Endometrium (tissue), 2 donors: ENCODE measurements at regions not wholly inside any gene's neighbourhood (a gene's known extent, or its start where the extent isn't known, plus 50 kb on each side); places are given as distances from the start of the nearest gene placed in this dataset.

ENCODE experiments used
- FAIRE-seq: peaks from 2 replicates; lab custom pipeline; 2012; peaks lifted over from hg19 to GRCh38; lab: Jason Lieb, UNC
- donor health status: control.
- donor health status: control.

DNA sequence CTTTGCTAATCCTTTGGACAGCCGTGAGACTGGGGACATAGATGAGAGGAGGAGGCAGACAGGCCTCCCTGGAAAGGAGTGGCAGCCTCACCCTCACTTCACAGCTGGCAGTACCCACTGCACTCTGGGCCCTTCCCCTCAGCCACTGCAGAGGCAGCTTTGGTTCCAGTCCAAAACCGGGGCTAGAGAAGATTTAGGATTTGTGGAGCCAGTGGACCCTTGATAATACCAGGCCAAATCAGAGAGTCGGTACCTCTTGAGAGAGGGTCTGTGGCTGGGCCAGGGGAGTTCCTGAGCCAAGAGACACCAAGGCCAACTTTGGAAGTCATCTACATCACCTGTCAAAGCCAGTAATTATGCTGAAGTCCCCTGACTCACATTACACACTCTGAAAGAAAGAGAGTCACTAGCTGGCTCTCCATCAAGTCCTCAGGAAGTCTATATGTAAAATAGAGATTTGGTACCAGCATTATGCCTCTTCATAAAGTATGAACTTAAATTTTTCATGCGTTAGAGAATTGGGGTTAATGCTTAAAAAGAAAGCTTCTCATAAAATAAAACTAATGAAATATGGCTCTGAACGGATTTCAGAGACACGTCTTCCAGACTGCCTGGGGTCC is 244.1 kb upstream of the SEMA6D start:
- no peak for FAIRE-seq

DNA sequence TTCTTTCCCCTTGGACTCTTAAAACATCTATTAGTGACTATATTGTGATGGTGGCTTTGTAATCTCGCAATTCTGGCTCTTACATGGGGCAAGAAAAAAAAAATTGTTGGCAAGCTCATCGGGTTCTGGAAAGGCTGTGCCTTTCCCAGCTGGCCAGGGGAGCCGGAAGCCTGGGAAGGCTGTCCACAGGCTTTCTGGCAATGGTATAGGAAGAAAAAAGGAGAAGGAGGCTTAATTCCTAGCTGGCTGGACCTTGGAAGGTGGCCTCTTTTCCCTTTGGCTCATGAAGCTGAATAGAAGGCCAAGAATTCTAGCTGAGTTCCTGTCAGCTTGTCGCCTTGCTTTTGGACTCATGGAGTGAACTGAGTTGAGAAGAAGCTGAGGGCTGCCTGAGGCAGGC is 243.5 kb upstream of the SEMA6D start:
- FAIRE-seq = no peak

DNA sequence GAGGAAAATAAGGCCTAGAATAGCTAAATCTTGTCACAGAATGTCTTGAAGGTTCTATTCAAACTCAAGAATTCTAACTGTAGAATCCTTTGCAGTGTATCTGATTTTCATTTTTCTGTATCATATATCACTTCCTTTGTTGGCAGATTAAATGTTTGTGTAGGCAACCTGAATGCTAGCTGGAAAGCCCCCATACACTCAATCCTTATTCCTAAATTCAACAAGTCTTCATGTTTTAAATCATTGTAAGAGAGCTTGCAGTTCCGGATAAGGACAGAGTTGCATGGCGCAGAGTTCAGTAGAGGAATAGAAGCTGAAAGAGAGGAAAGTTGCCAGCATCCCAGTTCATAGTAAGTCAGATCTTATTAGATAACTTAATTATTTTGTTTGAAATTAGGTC is 242.0 kb upstream of the SEMA6D start:
- FAIRE-seq = no peak

DNA sequence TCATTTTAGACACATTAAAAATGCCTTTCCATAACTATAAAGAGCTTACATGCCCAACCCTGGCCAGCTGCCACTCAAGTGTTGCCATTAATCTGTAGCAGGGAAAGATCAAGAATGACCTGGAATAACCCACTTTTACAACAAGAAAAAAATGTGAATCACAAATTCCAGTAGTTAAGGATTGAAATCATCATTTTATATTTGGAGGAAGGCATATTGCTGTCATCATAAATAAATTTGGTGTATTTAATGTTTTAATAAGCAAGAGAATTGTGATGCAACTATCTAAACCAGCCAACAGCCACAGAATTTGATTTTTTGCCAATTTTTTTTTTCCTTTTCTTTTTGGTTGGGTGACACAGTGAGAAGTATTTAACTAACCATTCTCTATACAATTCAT is 240.0 kb upstream of the SEMA6D start:
- no peak for FAIRE-seq

DNA sequence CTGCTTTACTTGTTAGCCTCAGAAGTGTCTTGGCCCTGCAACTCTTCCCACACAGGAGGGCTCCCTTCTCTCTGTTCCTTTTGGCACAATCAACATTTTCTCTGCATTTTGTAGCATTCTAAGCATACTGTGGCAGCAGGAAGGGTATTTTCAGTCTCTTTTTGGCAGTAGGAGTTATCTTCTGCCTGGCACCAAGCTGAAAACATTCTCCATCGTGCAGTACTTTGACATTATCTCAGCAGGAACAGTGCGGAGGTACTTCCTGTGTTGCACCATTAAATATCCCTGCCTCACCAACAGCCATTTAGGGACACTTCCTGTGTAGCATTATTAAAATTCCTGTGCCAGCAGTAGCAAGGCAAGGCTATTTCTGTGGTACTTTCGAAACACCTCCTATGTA is 233.2 kb upstream of the SEMA6D start:
- no peak for FAIRE-seq

DNA sequence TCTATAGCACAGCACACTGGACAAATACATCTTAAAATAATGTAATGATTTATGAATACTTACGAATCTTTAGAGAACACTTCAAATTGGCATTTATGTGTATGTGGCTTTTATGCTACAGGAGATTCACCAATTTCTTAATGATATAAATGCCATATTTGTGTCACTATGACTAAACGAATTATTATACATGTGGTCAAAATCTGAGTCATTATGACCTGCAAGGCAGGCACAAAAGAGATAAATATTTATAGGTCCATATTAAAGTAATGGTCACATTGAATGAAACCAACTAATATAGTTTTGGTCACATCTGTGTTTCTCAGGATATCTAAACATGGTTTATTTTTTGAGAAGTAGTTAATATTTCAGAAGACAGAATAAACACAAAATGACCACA is 232.3 kb upstream of the SEMA6D start:
- no peak for FAIRE-seq

DNA sequence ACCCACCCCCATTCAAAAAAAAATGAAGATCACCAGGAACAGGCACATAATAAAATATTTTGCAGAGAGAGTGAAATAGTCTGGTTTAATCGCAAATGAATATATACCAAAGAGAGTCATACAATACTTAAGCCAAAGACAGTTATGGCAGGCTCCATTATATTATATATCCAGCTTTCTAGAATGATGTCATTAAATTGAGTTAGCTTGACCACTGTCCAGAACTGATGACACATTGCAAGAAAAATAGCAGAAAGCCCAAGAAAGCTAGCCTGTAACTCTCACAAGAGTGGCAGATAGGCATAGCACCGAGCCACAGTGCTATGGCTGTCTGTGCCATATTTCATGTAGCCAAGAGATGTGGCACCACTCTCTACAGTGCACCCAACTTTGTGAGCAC is 231.9 kb upstream of the SEMA6D start:
- FAIRE-seq = no peak

DNA sequence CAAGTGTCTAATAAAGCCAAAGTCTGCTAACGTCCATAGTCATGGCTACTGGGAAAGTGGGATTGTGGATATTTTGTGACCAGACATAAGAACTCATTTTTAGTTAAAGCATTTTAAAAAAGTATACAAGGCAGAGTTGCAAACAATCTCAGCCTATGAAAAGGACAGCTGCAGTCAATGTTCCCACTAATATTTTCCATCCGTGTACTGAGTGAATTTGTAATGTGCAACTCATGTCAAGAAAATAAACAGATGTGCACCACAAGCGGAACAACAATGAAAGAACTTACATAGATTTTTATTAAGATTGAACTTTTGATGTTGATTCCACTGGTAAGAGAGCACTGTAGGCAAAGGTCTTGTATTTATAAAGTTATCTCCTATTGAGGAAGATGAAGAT is 231.3 kb upstream of the SEMA6D start:
- FAIRE-seq = no peak

DNA sequence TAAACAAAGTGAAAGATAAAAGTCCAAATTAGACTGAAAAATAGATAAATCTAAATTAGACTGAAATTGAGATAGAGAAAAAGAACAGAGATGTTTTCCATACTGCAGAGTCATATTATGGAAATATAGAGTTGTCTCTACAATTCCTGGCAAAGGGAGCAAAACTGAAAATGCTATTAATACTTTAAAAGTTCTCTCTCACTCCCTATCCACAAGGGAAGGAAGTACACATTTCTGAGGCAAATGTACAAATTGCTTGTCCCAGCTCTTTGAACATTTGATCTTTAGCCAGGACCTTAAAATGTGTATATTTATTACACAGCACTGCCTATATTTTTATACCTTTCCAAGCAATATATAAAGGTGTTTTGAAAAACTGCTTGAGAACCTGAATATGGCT is 225.1 kb upstream of the SEMA6D start:
- FAIRE-seq = no peak

DNA sequence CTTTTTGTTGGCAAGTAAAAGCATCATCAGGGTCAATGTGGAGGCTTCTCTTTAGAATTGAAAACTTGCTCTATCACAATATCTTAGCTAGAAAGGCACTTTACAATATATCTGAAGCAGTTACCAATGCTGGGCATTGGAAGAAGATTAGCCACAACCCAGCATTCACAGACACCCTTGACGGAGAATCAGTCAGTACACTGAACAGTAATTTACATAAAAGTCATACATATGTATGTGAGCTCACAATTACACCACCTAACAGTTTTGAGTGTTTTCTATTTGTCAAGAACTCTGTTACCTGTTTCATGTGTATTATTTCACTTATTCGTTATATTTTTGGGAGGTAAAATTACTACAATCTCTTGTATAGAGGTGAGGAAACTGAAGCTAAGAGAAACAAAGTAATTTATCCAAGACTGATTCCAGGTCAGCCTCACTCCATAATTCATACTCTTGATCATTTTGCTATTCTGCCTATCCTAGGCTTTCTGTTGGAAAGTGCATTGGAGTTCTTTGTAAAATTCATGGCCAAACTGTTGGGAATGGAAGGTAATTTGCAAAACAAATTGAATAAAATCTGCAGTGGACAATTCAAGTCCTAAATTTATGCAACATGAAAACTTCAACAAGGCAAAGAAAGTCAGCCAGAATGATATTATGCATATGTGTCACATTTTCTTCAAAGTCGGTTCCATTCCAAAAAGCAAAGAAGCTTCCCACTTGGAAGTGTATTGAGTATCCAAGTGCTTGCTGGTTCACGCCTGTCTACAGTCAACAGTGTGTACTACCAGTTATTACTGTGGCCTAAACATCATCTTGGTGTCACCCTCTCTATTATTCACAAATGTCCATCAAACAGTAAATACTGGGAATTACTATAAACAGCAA is 223.7 kb upstream of the SEMA6D start:
- no peak for FAIRE-seq

DNA sequence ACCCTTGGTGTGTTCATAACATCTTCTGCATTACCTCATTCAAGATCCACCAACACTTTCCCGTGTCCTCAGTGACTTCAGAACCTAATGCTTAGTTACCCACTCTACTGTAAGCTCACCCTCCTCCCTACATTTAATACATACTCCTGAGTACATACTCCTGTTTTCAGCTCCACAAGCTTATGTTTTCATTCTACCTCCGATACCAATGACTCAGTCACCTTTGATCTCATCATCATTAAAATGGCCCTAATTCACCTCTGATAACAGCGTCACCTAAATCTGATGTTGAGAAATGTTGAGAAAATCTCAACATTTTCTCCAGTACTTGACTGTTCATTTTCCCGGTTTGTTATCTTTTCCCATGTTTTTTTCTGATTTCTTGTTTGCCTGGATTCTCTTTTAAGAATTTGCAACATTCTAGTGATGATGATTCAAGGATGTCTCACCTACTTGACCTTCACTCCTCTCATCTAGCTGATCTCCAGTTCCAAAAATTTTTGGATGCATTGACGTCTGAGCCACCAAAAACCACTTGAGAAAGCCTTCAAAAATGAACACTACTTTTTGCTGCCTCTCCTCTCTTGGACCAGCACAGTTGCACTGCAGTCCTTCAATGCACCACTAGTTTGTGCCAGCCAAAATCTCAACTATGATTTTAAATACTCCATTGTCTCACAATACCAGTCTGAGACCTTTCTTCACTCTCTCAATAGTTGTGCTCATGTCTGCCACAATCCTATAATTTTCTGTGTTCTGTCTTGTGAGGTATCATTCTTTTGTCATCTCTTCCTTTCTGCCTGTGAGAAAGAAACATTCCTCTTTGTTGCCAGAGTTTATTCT is 220.7 kb upstream of the SEMA6D start:
- FAIRE-seq = no peak

DNA sequence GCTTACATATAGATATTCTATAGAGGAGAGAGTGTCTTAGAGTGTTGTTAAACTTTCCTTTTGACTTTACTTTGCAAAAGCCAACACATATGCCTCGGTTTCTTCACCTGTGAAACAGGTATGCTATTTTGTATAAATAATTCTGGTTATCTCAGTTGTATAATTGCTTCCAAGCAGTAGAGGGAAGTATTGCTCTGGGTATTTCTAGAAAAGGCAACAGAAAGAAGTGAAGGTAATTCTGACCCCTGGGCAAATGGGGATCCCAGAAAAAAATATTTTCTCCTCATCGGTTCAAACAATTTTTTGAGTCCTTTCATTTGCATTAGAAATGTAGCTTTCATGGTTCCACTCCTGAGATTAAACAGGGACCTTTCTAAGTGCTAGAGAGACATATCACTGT is 216.5 kb upstream of the SEMA6D start:
- no peak for FAIRE-seq

DNA sequence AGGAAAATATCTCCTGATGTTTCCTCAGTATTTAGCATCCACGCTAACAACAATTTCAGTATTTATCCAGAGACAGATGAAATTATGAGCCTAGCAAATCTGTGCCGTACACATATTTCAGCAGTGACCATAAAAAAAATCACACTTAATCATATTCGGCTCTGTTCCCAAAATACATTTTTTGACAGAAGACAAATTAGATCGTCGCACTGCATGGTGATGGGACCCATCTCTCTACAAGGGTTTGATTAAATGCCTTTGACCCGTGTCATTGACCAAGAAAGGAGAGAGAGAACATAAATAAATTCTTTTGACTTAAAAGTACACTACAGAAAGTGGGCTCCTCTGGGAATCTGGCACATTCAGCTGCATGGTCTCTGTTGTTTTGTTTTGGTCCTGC is 215.3 kb upstream of the SEMA6D start:
- FAIRE-seq = no peak

DNA sequence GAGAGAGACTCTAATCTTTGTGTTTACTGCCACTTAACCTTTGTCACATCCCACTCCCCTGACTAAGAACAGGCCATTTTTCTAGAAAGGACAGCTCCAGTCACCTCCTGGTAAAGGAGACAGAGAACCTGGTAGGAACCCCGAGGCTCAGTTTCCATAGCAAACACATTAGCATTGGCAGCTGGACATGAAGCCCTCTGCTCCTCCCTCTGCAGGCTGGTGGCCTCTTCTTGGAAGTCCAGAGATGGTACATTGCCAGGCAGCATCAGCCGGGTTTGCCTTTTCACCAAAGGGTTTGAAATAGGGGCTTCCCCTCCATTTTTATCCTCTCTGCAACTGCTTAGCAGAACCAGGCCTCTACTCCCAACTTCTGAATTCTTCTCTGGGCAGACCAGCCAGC is 213.4 kb upstream of the SEMA6D start:
- FAIRE-seq = no peak

DNA sequence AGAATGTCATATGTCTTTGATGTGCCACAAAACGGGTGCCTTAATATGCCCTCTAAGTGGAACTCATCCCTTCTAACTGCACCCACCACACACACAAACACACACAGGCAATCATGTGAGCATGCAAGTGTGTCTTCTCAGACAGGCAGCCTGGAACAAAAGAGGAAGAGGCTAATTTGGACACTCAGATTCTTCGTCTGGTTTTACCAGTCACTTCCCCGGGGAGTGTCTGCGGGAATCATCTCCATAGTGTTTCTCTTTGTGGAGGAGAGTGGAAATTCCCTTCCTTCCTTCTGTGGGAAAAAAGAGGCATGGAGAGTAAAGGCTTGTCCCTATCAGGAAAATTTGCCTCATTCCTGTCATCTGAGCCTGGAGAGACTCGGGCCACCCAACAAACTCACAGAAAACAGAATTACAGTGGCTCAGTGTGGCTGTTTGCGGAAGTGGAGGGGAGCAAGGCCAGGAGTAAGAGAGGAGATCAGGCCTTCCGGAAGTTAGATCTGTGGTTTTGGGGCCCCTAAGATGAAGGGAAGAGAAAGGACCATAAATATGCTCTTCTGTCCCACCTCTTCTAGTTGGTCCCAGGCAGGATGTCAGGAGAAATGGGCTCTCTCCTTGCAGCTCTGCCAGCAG is 212.6 kb upstream of the SEMA6D start:
- no peak for FAIRE-seq

DNA sequence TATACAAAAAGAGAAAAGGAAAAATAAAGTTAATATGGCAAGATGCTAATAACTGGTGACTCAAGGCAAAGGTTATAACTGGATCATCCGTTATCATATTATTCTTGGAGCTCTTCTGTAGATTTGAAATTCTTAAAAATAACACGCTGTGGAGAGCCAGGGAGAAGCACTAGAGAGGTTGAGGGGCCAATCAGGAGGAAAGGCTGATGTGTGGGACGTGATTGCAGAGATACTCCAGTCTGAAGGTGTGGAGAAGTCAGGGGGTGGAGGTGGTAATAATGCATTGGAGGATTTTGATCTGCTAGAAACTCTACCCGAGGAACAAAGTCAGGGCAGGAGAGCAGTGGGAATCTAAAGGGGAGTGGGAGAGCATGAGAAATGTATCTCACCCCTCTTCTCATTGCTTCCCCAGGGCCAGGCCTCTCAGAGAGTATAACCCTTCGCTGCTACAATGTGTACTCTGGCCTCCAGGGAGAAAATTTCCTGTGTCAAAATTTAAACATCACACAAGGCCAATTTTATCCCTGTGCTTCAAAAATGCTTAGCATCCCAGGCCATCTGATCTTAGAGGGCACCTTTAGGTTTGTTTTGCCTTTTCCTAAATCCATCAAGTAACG is 211.5 kb upstream of the SEMA6D start:
- no peak for FAIRE-seq

DNA sequence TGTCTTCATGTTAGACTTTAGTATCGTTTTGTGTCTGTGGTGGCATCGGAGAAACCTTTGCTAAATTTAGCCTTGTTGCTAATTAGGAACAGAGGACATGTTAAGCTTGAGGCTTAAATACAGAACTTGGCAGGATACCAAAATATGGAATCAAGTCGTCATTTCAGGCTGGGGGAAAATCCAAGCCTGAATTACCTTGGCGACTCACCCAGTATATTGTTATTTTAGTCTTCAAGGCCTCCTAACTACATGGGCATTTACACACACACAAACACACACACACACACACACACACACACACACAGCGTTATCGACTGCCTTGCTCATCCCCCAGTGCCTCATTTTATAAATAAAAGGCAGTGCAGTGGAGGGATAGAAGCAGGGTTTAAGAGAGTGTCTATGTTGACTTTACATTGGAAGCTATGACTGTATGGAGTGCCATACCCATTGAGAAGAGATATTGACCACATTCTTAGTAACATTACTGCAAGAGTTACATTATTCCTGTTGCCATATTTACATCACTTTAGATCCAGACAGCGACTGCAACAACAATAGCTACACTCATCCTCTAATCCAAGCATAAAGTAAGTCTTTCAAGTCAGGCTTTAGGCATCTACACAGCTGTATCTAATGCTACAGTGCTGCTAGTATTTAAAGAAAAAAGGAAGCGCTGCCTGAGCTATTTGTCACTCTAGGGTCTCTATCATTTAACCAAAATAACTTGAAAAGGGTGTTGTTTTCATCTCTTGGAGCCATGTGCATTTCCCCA is 210.8 kb upstream of the SEMA6D start:
- no peak for FAIRE-seq

DNA sequence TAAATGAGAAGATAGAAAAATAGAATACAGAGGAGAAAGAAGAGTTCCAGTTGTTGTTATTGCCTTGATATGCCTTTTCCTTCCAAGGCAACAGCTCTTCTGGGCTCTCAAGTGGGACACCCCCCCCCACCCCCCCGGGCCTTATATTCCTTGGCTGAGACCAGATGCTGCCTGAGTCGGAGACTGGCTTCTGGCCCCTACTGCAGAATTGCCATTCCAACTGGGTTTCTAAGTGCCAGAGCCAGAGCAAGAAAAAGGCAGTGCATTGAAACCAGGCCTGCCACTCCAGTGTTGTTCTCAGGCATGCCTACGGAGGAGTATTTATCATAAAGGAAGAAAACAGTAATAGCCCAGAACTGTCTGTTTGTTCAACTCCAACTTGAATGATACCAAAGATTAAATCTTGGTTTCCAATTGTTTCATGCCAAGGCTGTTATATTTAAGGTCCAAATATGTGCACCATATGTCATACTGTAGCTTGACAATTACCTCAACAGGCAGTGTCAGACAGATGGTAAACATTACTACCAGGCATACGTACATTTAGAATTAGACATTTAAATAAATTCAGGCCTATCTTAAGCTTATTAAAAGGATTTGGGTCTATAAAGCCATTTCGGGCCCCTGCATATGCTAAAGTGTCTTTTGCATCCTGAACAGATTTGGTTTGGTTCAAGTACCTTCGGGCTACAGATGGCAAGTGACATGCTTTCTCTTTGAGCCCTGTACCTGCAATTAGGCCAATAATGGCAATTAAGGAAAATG is 209.9 kb upstream of the SEMA6D start:
- FAIRE-seq = no peak

DNA sequence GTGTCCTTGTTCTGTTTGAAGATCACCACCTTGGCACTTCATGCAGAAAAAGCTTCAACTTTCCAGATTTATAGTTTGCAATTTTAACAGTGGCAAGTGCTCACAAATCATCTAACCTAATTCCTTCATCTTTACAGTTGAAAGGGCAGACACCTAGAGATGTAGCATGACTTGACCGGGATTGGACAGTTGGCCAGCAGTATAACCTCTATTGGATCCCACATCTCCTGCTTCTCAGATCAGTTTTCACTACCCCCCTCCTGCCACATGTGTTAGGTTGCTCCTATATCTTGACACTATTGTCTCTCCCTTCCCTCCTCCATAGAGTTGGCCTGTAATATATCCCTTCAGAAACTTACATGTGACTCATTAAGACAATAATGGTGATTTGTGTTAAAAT is 206.0 kb upstream of the SEMA6D start:
- FAIRE-seq = no peak

DNA sequence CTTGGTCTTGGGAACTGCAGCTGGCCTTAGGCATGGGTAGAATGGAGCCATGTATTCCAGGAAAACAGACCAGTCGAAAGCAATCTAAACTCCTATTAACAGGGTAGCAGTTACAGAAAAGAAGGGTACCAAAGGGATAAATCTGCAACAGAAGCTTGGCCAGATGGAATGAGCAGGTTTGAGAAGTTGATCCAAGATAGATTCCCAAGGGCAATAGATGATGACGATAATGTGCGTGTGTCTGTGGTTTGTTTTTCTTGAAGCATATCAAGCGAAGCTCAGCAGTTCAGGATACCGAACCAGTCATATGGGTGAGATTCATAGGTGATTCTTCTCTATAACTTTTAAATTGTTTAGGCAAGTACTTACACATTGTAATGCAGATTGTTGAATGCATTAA is 203.8 kb upstream of the SEMA6D start:
- FAIRE-seq = no peak
